ENCODE measurements at regions not wholly inside any gene's neighbourhood (a gene's known extent, or its start where the extent isn't known, plus 50 kb on each side); places are given as distances from the start of the nearest gene placed in this dataset.

DNA sequence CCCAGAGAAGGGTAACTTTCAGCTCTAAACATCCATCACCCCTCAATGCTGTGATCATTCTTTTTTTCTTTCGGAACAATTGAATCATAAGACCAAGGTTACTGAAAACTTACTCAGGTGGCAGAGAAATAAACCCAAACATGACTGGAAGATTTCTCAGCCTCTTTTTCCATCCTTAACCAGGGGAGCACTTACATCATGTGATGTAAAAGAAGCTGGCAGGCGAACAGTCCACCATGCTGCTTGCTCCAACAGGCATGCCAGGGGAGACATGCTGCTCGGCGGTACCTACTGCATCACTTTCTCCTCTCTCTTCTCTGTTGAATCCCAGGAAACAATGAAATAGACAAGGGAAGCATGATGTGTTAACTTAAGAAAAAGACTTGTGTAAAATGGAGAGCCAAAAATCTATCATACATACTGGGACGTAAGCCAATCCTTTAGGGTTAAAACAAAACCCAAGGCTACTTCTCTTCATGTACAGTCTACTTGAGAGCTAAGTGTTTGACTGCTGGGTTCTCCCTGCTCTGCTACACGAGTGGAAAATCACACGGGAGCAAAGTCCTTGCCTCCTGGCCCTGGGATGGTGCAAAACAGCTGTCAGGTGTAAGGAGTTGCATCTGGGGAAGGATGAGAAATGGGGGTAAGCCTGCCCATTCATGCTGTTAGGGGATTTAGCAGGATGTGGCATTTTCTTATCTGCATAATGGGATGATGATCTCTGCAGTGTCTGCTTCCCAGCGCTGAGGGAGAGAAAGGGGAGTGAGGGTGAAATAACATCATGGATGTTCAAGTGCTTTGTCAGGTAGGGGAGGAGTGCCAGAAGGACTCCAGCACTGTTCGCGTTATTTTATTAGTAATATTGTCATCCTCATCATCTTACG lies 64.3 kb upstream of the ZNF438 start:
- FAIRE-seq (no peak), DNase-seq (ENCODE audit: low read depth, low spot score) (no peak)
- ChIA-PET POLR2A (no interaction called here), CTCF (interaction anchor here (1.5 to 2.4 kb wide), 2 partner anchors 9 to 12 kb away, joined by 4 to 9 read pairs; no protein-coding TSS in a partner anchor)
- no peak overlapping the region for H2AFZ ChIP-seq (ENCODE audit: low read depth, low read length)
- peaks cover 4% of the 10 kb centered on the region for H3K4me1 ChIP-seq (ENCODE audit: control insufficient read depth, extremely low read depth, insufficient read depth, low read length)
- no peak overlapping the region for H3K4me3 ChIP-seq (replicated peaks in 1 of 3; ENCODE audit: insufficient read depth in 1 of 3, low read depth in 1 of 3, low read length in 3 of 3)
- H3K9ac ChIP-seq (replicated peaks; ENCODE audit: extremely low read depth, insufficient read depth, low read length): no peak overlapping the region
- H3K9me1 ChIP-seq (replicated peaks; ENCODE audit: control insufficient read depth, extremely low read depth, insufficient read depth, low read length): no peaks in the 10 kb centered on the region
- TF ChIP-seq FOS (IDR thresholded peaks at IDR 0.05; ENCODE audit: borderline replicate concordance, insufficient read depth, low read length): no peak
- no peak for TF ChIP-seq POLR2AphosphoS5 (IDR thresholded peaks at IDR 0.05; ENCODE audit: insufficient read depth, low read depth, low read length)
- no peak for TF ChIP-seq GATA2 (IDR thresholded peaks at IDR 0.05; ENCODE audit: insufficient read depth, insufficient read length, low read depth, low read length)
- H3K79me2 ChIP-seq (ENCODE audit: control insufficient read depth, insufficient read depth, low read length): no peaks in the 10 kb centered on the region
- no peaks in the 10 kb centered on the region for H3K27me3 ChIP-seq (ENCODE audit: control insufficient read depth in 2 of 2, insufficient read depth in 2 of 2, low read length in 2 of 2)
- no peaks in the 10 kb centered on the region for H3K36me3 ChIP-seq (ENCODE audit: control insufficient read depth in 2 of 2, extremely low read depth in 1 of 2, insufficient read depth in 2 of 2, low read length in 2 of 2)
- H3K4me2 ChIP-seq (ENCODE audit: insufficient read depth, low read length): no peak overlapping the region
- intact Hi-C loops (cut with micrococcal nuclease) (no loop called here), dilution Hi-C loops (cut with MboI; ENCODE audit: extremely low pct_ligation_motif_present, low sequenced_read_pairs) (no loop called here)
- BruUV-seq (replicated peaks): no TSS peak
- H3K27ac ChIP-seq (ENCODE audit: insufficient read depth, low read depth, low read length): no peak overlapping the region
- no peaks in the 10 kb centered on the region for H3K9me3 ChIP-seq (replicated peaks; ENCODE audit: control insufficient read depth, insufficient read depth, low read length)
- H4K20me1 ChIP-seq (replicated peaks; ENCODE audit: control insufficient read depth, extremely low read depth, insufficient read depth, low read length): no peaks in the 10 kb centered on the region

DNA sequence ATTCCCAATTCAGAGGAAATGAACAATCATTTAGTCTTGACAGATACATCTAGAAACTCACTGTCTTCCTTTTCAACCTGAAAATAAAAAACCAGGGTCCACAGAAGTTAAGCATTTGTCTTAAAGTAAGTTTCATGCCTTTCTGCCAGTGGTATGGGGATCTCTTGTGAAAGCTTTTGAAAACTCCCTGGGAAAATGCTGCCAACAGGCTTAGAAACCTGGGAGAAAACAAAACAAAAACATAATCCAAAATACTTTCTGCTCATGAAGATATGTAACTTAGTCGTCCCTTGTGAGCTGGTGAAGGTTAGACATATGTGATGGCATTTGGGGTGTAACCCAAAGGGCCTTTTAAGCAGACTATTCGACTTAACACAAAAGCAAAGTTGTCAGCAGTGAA lies 66.4 kb upstream of the ZNF438 start:
- no TSS peak for BruUV-seq (replicated peaks)
- no peak for FAIRE-seq

More for the DNA sequence above, 66.4 kb upstream of the ZNF438 start:
- POLR2A ChIA-PET: no interaction called here
- no peaks in the 10 kb centered on the region for H3K36me3 ChIP-seq (ENCODE audit: control insufficient read depth in 2 of 2, extremely low read depth in 1 of 2, insufficient read depth in 2 of 2, low read length in 2 of 2)
- H3K4me1 ChIP-seq (ENCODE audit: control insufficient read depth, extremely low read depth, insufficient read depth, low read length): peaks cover 9% of the 10 kb centered on the region
- no peaks in the 10 kb centered on the region for H4K20me1 ChIP-seq (replicated peaks; ENCODE audit: control insufficient read depth, extremely low read depth, insufficient read depth, low read length)
- intact Hi-C loops (cut with micrococcal nuclease) (no loop called here), dilution Hi-C loops (cut with MboI; ENCODE audit: extremely low pct_ligation_motif_present, low sequenced_read_pairs) (no loop called here)
- no peaks in the 10 kb centered on the region for H3K9me1 ChIP-seq (replicated peaks; ENCODE audit: control insufficient read depth, extremely low read depth, insufficient read depth, low read length)
- H3K9me3 ChIP-seq (replicated peaks; ENCODE audit: control insufficient read depth, insufficient read depth, low read length): no peaks in the 10 kb centered on the region
- DNase-seq (ENCODE audit: low read depth, low spot score): no peak
- no peak overlapping the region for H3K9ac ChIP-seq (replicated peaks; ENCODE audit: extremely low read depth, insufficient read depth, low read length)
- H3K4me3 ChIP-seq (replicated peaks in 1 of 3; ENCODE audit: insufficient read depth in 1 of 3, low read depth in 1 of 3, low read length in 3 of 3): no peak overlapping the region
- no peak overlapping the region for H3K4me2 ChIP-seq (ENCODE audit: insufficient read depth, low read length)
- H3K27ac ChIP-seq (ENCODE audit: insufficient read depth, low read depth, low read length): no peak overlapping the region
- CTCF ChIA-PET: interaction anchor here (1.3 to 1.8 kb wide), 3 partner anchors 12 to 54 kb away, joined by 3 to 5 read pairs (median 5); no protein-coding TSS in a partner anchor
- H2AFZ ChIP-seq (ENCODE audit: low read depth, low read length): no peak overlapping the region
- H3K79me2 ChIP-seq (ENCODE audit: control insufficient read depth, insufficient read depth, low read length): no peaks in the 10 kb centered on the region
- H3K27me3 ChIP-seq (ENCODE audit: control insufficient read depth in 2 of 2, insufficient read depth in 2 of 2, low read length in 2 of 2): no peaks in the 10 kb centered on the region
- TF ChIP-seq, protein P1, sequence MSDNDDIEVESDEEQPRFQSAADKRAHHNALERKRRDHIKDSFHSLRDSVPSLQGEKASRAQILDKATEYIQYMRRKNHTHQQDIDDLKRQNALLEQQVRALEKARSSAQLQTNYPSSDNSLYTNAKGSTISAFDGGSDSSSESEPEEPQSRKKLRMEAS (IDR thresholded peaks at IDR 0.05; ENCODE audit: insufficient read depth, insufficient read length): no peak
- TF ChIP-seq FOS (IDR thresholded peaks at IDR 0.05; ENCODE audit: borderline replicate concordance, insufficient read depth, low read length) (no peak), POLR2A (IDR thresholded peaks at IDR 0.05; ENCODE audit: low read depth, low read length) (no peak), EZH2 (IDR thresholded peaks at IDR 0.05; ENCODE audit: borderline replicate concordance, low read depth, low read length, severe bottlenecking) (no peak), POLR2AphosphoS5 (IDR thresholded peaks at IDR 0.05; ENCODE audit: insufficient read depth, low read depth, low read length) (no peak), GATA2 (IDR thresholded peaks at IDR 0.05; ENCODE audit: insufficient read depth, insufficient read length, low read depth, low read length) (no peak), JUN (IDR thresholded peaks at IDR 0.05; ENCODE audit: borderline replicate concordance, insufficient read depth, insufficient read length, low read depth) (no peak), MYC (IDR thresholded peaks at IDR 0.05; ENCODE audit: low read depth, low read length) (no peak)
- TF ChIP-seq, protein P2, sequence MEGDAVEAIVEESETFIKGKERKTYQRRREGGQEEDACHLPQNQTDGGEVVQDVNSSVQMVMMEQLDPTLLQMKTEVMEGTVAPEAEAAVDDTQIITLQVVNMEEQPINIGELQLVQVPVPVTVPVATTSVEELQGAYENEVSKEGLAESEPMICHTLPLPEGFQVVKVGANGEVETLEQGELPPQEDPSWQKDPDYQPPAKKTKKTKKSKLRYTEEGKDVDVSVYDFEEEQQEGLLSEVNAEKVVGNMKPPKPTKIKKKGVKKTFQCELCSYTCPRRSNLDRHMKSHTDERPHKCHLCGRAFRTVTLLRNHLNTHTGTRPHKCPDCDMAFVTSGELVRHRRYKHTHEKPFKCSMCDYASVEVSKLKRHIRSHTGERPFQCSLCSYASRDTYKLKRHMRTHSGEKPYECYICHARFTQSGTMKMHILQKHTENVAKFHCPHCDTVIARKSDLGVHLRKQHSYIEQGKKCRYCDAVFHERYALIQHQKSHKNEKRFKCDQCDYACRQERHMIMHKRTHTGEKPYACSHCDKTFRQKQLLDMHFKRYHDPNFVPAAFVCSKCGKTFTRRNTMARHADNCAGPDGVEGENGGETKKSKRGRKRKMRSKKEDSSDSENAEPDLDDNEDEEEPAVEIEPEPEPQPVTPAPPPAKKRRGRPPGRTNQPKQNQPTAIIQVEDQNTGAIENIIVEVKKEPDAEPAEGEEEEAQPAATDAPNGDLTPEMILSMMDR (IDR thresholded peaks at IDR 0.05; ENCODE audit: extremely low read depth in 1 of 2, insufficient read depth in 1 of 2, low read depth in 1 of 2, low read length in 2 of 2): no peak
